H1 (cell line): ENCODE measurements at regions not wholly inside any gene's neighbourhood (a gene's known extent, or its start where the extent isn't known, plus 50 kb on each side); places are given as distances from the start of the nearest gene placed in this dataset.
"Not testable (repeated sequence)": the region's sequence is repeated elsewhere in the genome, so short reads cannot be mapped to it uniquely, and the experiment has no call there.

ENCODE experiments used
- CTCF ChIA-PET: fragments of 300-600 bp; sonication (Branson Sonifier 250); formaldehyde crosslinking; loops from one replicate; lab custom pipeline; 2021; ENCODE audit not compliant: partially characterized antibody; lab: Charles Lee
- POLR2A ChIA-PET: fragments of 300-600 bp; sonication (Branson Sonifier 250); formaldehyde crosslinking; loops from one replicate; lab custom pipeline; 2021; ENCODE audit warnings: inconsistent platforms; ENCODE audit not compliant: partially characterized antibody; lab: Charles Lee
- DNase-seq, 2 experiments: peaks; one replicate each; pipeline versions ENCODE4 v3.0.0 to v3.0.0-alpha.2; 2010 to 2022; ENCODE audit warnings: low spot score in 2 of 2, low read depth in 1 of 2, mixed read lengths in 1 of 2
- FAIRE-seq: peaks from 2 replicates; lab custom pipeline; 2011; peaks lifted over from hg19 to GRCh38; lab: Jason Lieb, UNC
- H2AFZ ChIP-seq: 2 replicates; pipeline ENCODE4 v1.8.1; 2012; ENCODE audit warnings: low read length, inconsistent platforms
- H2AK5ac ChIP-seq: 2 replicates; pipeline ENCODE4 v1.6.1; 2013; ENCODE audit warnings: low read depth, low read length
- H2BK120ac ChIP-seq: replicated peaks from 2 replicates; pipeline ENCODE3; 2013; ENCODE audit warnings: low read depth, low read length, inconsistent platforms
- H2BK12ac ChIP-seq: 2 replicates; pipeline ENCODE4 v1.6.1; 2013; ENCODE audit warnings: low read depth, low read length
- H2BK15ac ChIP-seq: 2 replicates; pipeline ENCODE4 v1.6.1; 2013; ENCODE audit warnings: low read length
- H2BK20ac ChIP-seq: 2 replicates; pipeline ENCODE4 v1.6.1; 2013; ENCODE audit warnings: low read length
- H2BK5ac ChIP-seq: 2 replicates; pipeline ENCODE4 v1.6.1; 2013; ENCODE audit warnings: low read depth, low read length
- H3K14ac ChIP-seq: 2 replicates; pipeline ENCODE4 v1.6.1; 2013; ENCODE audit warnings: inconsistent platforms; ENCODE audit not compliant: insufficient read length
- H3K18ac ChIP-seq: 2 replicates; pipeline ENCODE4 v1.6.1; 2013; ENCODE audit warnings: low read length; ENCODE audit errors: extremely low read depth
- H3K23ac ChIP-seq: 2 replicates; pipeline ENCODE4 v1.6.1; 2013; ENCODE audit warnings: inconsistent platforms; ENCODE audit not compliant: insufficient read length
- H3K23me2 ChIP-seq: 2 replicates; pipeline ENCODE4 v1.6.1; 2013; ENCODE audit warnings: low read depth, low read length
- H3K27ac ChIP-seq: 2 replicates; pipeline ENCODE4 v1.6.1; 2011; ENCODE audit warnings: low read depth, low read length, inconsistent platforms
- H3K27me3 ChIP-seq, 4 experiments: replicated peaks in 1 of 4; 1 replicate in 1 of 4; 2 replicates in 3 of 4; pipeline versions ENCODE4 v1.6.1 to v1.8.1; 2011 to 2013; ENCODE audit warnings: low read length in 3 of 4, mild to moderate bottlenecking in 3 of 4, inconsistent platforms in 2 of 4, mixed read lengths in 2 of 4, moderate library complexity in 1 of 4; ENCODE audit not compliant: control insufficient read depth in 3 of 4, insufficient read depth in 3 of 4; ENCODE audit errors: extremely low read depth in 1 of 4
- H3K36me3 ChIP-seq, 4 experiments: 2 replicates each; pipeline versions ENCODE4 v1.6.1 to v1.8.1; 2011 to 2013; ENCODE audit warnings: mild to moderate bottlenecking in 4 of 4, low read length in 3 of 4, moderate library complexity in 2 of 4, control low read depth in 1 of 4, inconsistent platforms in 1 of 4; ENCODE audit not compliant: insufficient read depth in 4 of 4, control insufficient read depth in 2 of 4
- H3K4ac ChIP-seq: replicated peaks from 2 replicates; pipeline ENCODE3; 2013; ENCODE audit warnings: low read length, low read depth, mixed read lengths, inconsistent platforms; ENCODE audit not compliant: insufficient read length
- H3K4me1 ChIP-seq, 4 experiments: replicated peaks in 1 of 4; 1 replicate in 1 of 4; 2 replicates in 3 of 4; pipeline versions ENCODE4 v1.6.1 to v1.8.1; 2011 to 2013; ENCODE audit warnings: low read length in 3 of 4, inconsistent platforms in 2 of 4, mixed read lengths in 1 of 4; ENCODE audit not compliant: insufficient read depth in 4 of 4, control insufficient read depth in 3 of 4
- H3K4me2 ChIP-seq, 2 experiments: 2 replicates each; pipeline versions ENCODE4 v1.6.1 to v1.8.1; 2011 to 2013; ENCODE audit warnings: low read depth in 2 of 2, low read length in 2 of 2, control low read depth in 1 of 2, inconsistent platforms in 1 of 2, mild to moderate bottlenecking in 1 of 2; ENCODE audit not compliant: insufficient read depth in 1 of 2
- H3K4me3 ChIP-seq, 4 experiments: fragments of 200-600, 300-600 bp in 1 of 4; sonication (generic), shearing (Covaris generic), sonication (Bioruptor Twin) in 1 of 4; 2 replicates each; pipeline versions ENCODE4 v1.5.1 to v1.8.1; 2011 to 2016; ENCODE audit warnings: low read length in 4 of 4, low read depth in 3 of 4, control low read depth in 2 of 4, inconsistent platforms in 2 of 4, mild to moderate bottlenecking in 2 of 4, mixed read lengths in 1 of 4, moderate library complexity in 1 of 4; ENCODE audit not compliant: insufficient read depth in 2 of 4; ENCODE audit errors: extremely low read depth in 1 of 4
- H3K56ac ChIP-seq: replicated peaks from 2 replicates; pipeline ENCODE3; 2013; ENCODE audit warnings: low read depth, mild to moderate bottlenecking, mixed read lengths, low read length, inconsistent platforms; ENCODE audit not compliant: insufficient read length
- H3K79me1 ChIP-seq: 2 replicates; pipeline ENCODE4 v1.6.1; 2013; ENCODE audit warnings: low read depth, low read length, control low read depth
- H3K79me2 ChIP-seq, 2 experiments: 2 replicates each; pipeline versions ENCODE4 v1.6.1 to v1.8.1; 2012 to 2013; ENCODE audit warnings: low read length in 2 of 2, mild to moderate bottlenecking in 2 of 2, inconsistent platforms in 1 of 2; ENCODE audit not compliant: insufficient read depth in 2 of 2, control insufficient read depth in 1 of 2
- H3K9ac ChIP-seq, 4 experiments: replicated peaks in 1 of 4; 1 replicate in 1 of 4; 2 replicates in 3 of 4; pipeline versions ENCODE4 v1.6.1 to v1.8.1; 2011 to 2013; ENCODE audit warnings: low read depth in 3 of 4, low read length in 3 of 4, control low read depth in 2 of 4, mild to moderate bottlenecking in 2 of 4, moderate library complexity in 2 of 4, inconsistent platforms in 1 of 4; ENCODE audit errors: extremely low read depth in 1 of 4
- H3K9me3 ChIP-seq, 2 experiments: 2 replicates each; pipeline versions ENCODE4 v1.6.1 to v1.8.1; 2012 to 2013; ENCODE audit warnings: mild to moderate bottlenecking in 2 of 2, moderate library complexity in 2 of 2, control low read depth in 1 of 2, inconsistent platforms in 1 of 2, low read depth in 1 of 2, low read length in 1 of 2, mixed read lengths in 1 of 2; ENCODE audit not compliant: insufficient read depth in 2 of 2
- H4K20me1 ChIP-seq, 2 experiments: replicated peaks in 1 of 2; 2 replicates each; pipeline versions ENCODE3 to v1.8.1; 2011 to 2013; ENCODE audit warnings: inconsistent platforms in 2 of 2, low read length in 2 of 2, mild to moderate bottlenecking in 1 of 2; ENCODE audit not compliant: insufficient read depth in 2 of 2, control insufficient read depth in 1 of 2
- H4K5ac ChIP-seq: 2 replicates; pipeline ENCODE4 v1.6.1; 2013; ENCODE audit warnings: low read length, low read depth, mixed read lengths, inconsistent platforms; ENCODE audit not compliant: insufficient read length
- H4K8ac ChIP-seq: 2 replicates; pipeline ENCODE4 v1.8.0; 2013; ENCODE audit warnings: mild to moderate bottlenecking, moderate library complexity, low read length, inconsistent platforms; ENCODE audit not compliant: insufficient read depth; ENCODE audit errors: extremely low read depth
- H4K91ac ChIP-seq: replicated peaks from 2 replicates; pipeline ENCODE3; 2013; ENCODE audit warnings: low read length, mixed read lengths, inconsistent platforms; ENCODE audit not compliant: insufficient read length
- WGBS, 2 experiments: shearing (Covaris generic) in 1 of 2; methylation state at CpG; one replicate each; pipeline versions ENCODE4 v1.1.6 to v1.1.7; 2013 to 2015; ENCODE audit warnings: low lambda C conversion rate in 2 of 2, mixed read lengths in 2 of 2, inconsistent platforms in 1 of 2, low coverage in 1 of 2, missing lambda C conversion rate in 1 of 2; ENCODE audit not compliant: insufficient replicate concordance in 2 of 2, insufficient coverage in 1 of 2, insufficient read length in 1 of 2; ENCODE audit errors: extremely low coverage in 1 of 2, missing lambda C conversion rate in 1 of 2; 5-methylcytosine and 5-hydroxymethylcytosine counted together

GRCh38 chr6:141457984-141458383 is 674.7 kb upstream of the GJE1 start:
- H3K9ac ChIP-seq, H3K56ac ChIP-seq, H3K79me1 ChIP-seq, H3K4ac ChIP-seq, H3K36me3 ChIP-seq, H3K23ac ChIP-seq, H3K14ac ChIP-seq, H3K4me1 ChIP-seq, H4K20me1 ChIP-seq, H2BK15ac ChIP-seq, POLR2A ChIA-PET, H3K9me3 ChIP-seq, DNase-seq, H2AFZ ChIP-seq, H2BK120ac ChIP-seq, H3K79me2 ChIP-seq, H3K27ac ChIP-seq, H4K8ac ChIP-seq, H3K4me2 ChIP-seq, H3K27me3 ChIP-seq, H2BK5ac ChIP-seq, H2BK20ac ChIP-seq, CTCF ChIA-PET, H3K4me3 ChIP-seq, FAIRE-seq, H3K23me2 ChIP-seq, H2AK5ac ChIP-seq, H4K91ac ChIP-seq, H4K5ac ChIP-seq, H3K18ac ChIP-seq: not testable (repeated sequence)
- H2BK12ac ChIP-seq: 0 out of 2 replicates have a peak overlapping the region, but pooled peaks have one; percentile 39
- 90% methylated on average over 5 of the region's 5 CpGs; no CpG with 5 or more reads in 1 of the 2 experiments for WGBS, 2 experiments
